A549 (cell line): ENCODE measurements at regions not wholly inside any gene's neighbourhood (a gene's known extent, or its start where the extent isn't known, plus 50 kb on each side); places are given as distances from the start of the nearest gene placed in this dataset.

Source experiments
- CBX8 ChIP-seq: fragments of 200-600 bp; sonication (generic); IDR thresholded peaks from 2 replicates; pipeline ENCODE4 v1.6.1; 2016
- CTCF ChIP-seq: fragments of >200 bp; sonication (Bioruptor Twin); formaldehyde crosslinking; IDR thresholded peaks from 3 replicates; pipeline ENCODE4 v1.5.1; 2016
- GATA3 ChIP-seq: IDR thresholded peaks from 2 replicates; pipeline ENCODE4 v1.6.1; 2012; ENCODE audit warnings: borderline replicate concordance
- HMGXB4 ChIP-seq: fragments of 250-450 bp; sonication (Bioruptor Pico); IDR thresholded peaks from 2 replicates; pipeline ENCODE4 v1.5.0; 2021; ENCODE audit warnings: mild to moderate bottlenecking, moderate library complexity, borderline replicate concordance
- JUN ChIP-seq, 2 experiments: fragments of >200 bp; sonication (Bioruptor Twin); formaldehyde crosslinking; IDR thresholded peaks; 2 replicates in 1 of 2; 3 replicates in 1 of 2; pipeline ENCODE4 v1.6.1; 2016 to 2017
- JUNB ChIP-seq: fragments of >200 bp; sonication (Bioruptor Twin); formaldehyde crosslinking; IDR thresholded peaks from 2 replicates; pipeline ENCODE4 v1.6.1; 2016
- MAX ChIP-seq: IDR thresholded peaks from 2 replicates; pipeline ENCODE4 v1.6.1; 2012
- MYC ChIP-seq: IDR thresholded peaks from 2 replicates; pipeline ENCODE4 v1.6.1; 2012; ENCODE audit warnings: mild to moderate bottlenecking, inconsistent platforms, low read length, improper control_type of control experiment, borderline replicate concordance
- PBX3 ChIP-seq: IDR thresholded peaks from 2 replicates; pipeline ENCODE4 v1.6.1; 2012
- POLR2A ChIP-seq: IDR thresholded peaks from 2 replicates; pipeline ENCODE4 v1.6.1; 2012; ENCODE audit warnings: mild to moderate bottlenecking, low read length
- RARB ChIP-seq: fragments of 250-450 bp; sonication (Bioruptor Pico); IDR thresholded peaks from 2 replicates; pipeline ENCODE4 v1.8.0; 2021; ENCODE audit warnings: mild to moderate bottlenecking, moderate library complexity
- RCOR1 ChIP-seq: fragments of 150-350 bp; IDR thresholded peaks from 2 replicates; pipeline ENCODE4 v1.6.1; 2014; ENCODE audit warnings: antibody characterized with exemption, low read length, low read depth
- REST ChIP-seq: fragments of 200-600 bp; sonication (generic); IDR thresholded peaks from 2 replicates; pipeline ENCODE4 v1.6.1; 2016; ENCODE audit warnings: antibody characterized with exemption, mild to moderate bottlenecking, moderate library complexity
- ZFP36 ChIP-seq: fragments of 450-650 bp; IDR thresholded peaks from 2 replicates; pipeline ENCODE4 v1.6.1; 2014; ENCODE audit warnings: borderline replicate concordance; ENCODE audit not compliant: partially characterized antibody

- TF ChIP-seq JUN (IDR thresholded peaks at IDR 0.05) (no peak), HMGXB4 (CRISPR knock-in tag) (no peak), RCOR1 (no peak), CTCF (no peak), ZFP36 (no peak), MYC (no peak), JUNB (no peak), RARB (no peak), REST (no peak), MAX (no peak), GATA3 (no peak), POLR2A (no peak), PBX3 (no peak), CBX8 (no peak)
Measured at GRCh38 chr2:134167015-134167414, 86.9 kb upstream of the MGAT5 start.
